ENCODE measurements at regions not wholly inside any gene's neighbourhood (a gene's known extent, or its start where the extent isn't known, plus 50 kb on each side); places are given as distances from the start of the nearest gene placed in this dataset.
"Not testable (repeated sequence)": the region's sequence is repeated elsewhere in the genome, so short reads cannot be mapped to it uniquely, and the experiment has no call there.

- no peak for TF ChIP-seq CTCF (conservative IDR thresholded peaks at IDR 0.05)
- H3K27ac ChIP-seq = no peak overlapping the region
Measured at GRCh38 chr21:17118638-17119384, 394.0 kb upstream of the CXADR start.

- H3K27ac ChIP-seq = no peak overlapping the region
Measured at GRCh38 chr21:17119466-17120297, 393.2 kb upstream of the CXADR start.

GRCh38 chr21:17127395-17127794 is 385.4 kb upstream of the CXADR start:
- H3K27ac ChIP-seq = not testable (repeated sequence)

More at GRCh38 chr21:17119466-17120297, 393.2 kb upstream of the CXADR start:
- TF ChIP-seq ZFX (IDR thresholded peaks at IDR 0.05) = no peak
- TF ChIP-seq CTCF (conservative IDR thresholded peaks at IDR 0.05) = no peak

- TF ChIP-seq ZFX (IDR thresholded peaks at IDR 0.05) (no peak), CTCF (conservative IDR thresholded peaks at IDR 0.05) (no peak)
- no peak overlapping the region for H3K27ac ChIP-seq
Measured at GRCh38 chr21:17128132-17128531, 384.7 kb upstream of the CXADR start.

GRCh38 chr21:17139159-17139558 is 373.7 kb upstream of the CXADR start:
- not testable (repeated sequence) for H3K27ac ChIP-seq

- TF ChIP-seq CTCF (conservative IDR thresholded peaks at IDR 0.05) (no peak), ZFX (IDR thresholded peaks at IDR 0.05) (no peak)
- no peak overlapping the region for H3K27ac ChIP-seq
Measured at GRCh38 chr21:17139696-17140095, 373.1 kb upstream of the CXADR start.

- TF ChIP-seq CTCF (conservative IDR thresholded peaks at IDR 0.05) (peak; percentile 35), ZFX (IDR thresholded peaks at IDR 0.05) (no peak)
- no peak overlapping the region for H3K27ac ChIP-seq
Measured at GRCh38 chr21:17146426-17146825, 366.4 kb upstream of the CXADR start.

GRCh38 chr21:17159697-17160096 is 353.1 kb upstream of the CXADR start:
- TF ChIP-seq ZFX (IDR thresholded peaks at IDR 0.05) (no peak), CTCF (conservative IDR thresholded peaks at IDR 0.05) (no peak)
- no peak overlapping the region for H3K27ac ChIP-seq

All from C4-2B (cell line).